Neuron (in vitro differentiated cells): ENCODE measurements at regions not wholly inside any gene's neighbourhood (a gene's known extent, or its start where the extent isn't known, plus 50 kb on each side); places are given as distances from the start of the nearest gene placed in this dataset.
A peak's percentile ranks its signal among the peaks of the same experiment; 100 is the strongest.
"Not testable (repeated sequence)": the region's sequence is repeated elsewhere in the genome, so short reads cannot be mapped to it uniquely, and the experiment has no call there.

Experiments used
- H2AFZ ChIP-seq: one replicate; pipeline ENCODE4 v1.6.1; 2013; ENCODE audit warnings: low read depth, mild to moderate bottlenecking, inconsistent platforms, low read length, moderate library complexity
- H3K27me3 ChIP-seq: one replicate; pipeline ENCODE4 v1.6.1; 2013; ENCODE audit warnings: low read length; ENCODE audit not compliant: insufficient read depth
- H3K36me3 ChIP-seq: one replicate; pipeline ENCODE4 v1.6.1; 2013; ENCODE audit warnings: low read length; ENCODE audit not compliant: insufficient read depth
- H3K4me1 ChIP-seq: one replicate; pipeline ENCODE4 v1.6.1; 2013; ENCODE audit warnings: low read length; ENCODE audit not compliant: insufficient read depth
- H3K4me3 ChIP-seq: 2 replicates; pipeline ENCODE4 v1.5.1; 2013; ENCODE audit warnings: mild to moderate bottlenecking, low read length, moderate library complexity
- H3K9me3 ChIP-seq: one replicate; pipeline ENCODE4 v1.6.1; 2013; ENCODE audit warnings: low read length

DNA sequence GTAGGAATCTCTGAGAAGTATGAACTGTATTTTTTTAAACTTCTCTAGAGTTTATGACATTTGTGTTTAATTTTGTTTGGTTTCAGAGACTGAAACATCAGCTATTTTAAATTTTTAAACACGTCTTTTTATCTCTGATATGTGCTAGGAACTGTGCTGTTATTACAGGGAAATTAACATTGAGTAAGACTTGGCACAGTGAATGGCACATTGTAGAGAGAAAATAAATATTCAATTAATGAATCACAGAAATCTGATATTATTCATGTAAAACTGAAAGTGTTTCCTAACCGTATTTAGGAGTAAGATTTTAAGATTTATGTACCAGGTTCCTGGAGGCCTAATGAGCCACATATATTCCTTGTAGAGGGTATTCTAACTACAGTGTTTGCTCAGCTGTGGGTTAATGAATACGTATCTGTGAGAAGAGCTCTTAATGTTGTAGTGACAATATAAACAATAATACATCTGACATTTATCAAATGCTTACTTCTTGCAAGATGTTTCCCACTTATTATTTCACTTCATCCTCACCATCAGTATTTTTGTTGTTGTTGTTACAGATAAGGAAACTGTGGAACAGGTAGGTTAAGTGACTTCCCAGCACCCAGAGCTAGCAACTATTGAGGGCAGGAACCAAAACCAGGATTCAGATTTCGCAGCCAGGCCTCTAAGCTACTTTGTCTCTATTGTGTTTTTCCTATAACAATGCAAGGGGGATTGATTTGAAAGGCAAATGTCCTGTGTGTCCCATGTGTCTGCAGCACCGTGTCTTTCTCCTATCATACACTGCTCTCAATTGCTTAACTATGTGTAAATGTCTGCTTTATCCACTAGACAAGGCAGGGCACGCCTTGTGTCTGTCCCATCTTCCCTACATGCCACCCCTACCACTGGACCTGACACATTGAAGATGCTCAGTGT is 121.1 kb upstream of the FAM9C start:
- Histone ChIP-seq H3K27me3 (no peaks in the 10 kb centered on the region), H3K4me3 (peak overlapping the region; percentile 55), H3K36me3 (no peaks in the 10 kb centered on the region), H3K4me1 (peaks cover 53% of the 10 kb centered on the region), H2AFZ (no peak overlapping the region), H3K9me3 (no peaks in the 10 kb centered on the region)

DNA sequence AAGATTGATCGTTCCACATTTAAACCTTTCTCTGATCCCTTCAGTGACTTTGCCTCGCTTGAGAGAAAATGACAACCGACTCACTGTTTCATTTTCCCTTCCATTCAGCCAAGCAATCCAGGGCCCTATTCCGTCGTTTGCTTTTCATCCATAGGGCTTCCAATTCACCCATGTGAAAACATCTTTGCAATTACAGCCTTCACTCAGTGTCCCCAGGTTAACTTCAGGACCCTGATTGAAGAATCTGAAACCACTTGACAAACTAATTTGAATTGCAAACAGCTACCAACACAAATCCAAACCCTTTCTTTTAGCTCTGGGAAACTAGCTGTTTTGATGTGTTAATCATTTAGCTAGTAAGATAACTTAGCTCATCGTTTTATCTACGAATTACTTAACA is 120.2 kb upstream of the FAM9C start:
- Histone ChIP-seq H2AFZ (no peak overlapping the region), H3K36me3 (no peaks in the 10 kb centered on the region), H3K9me3 (no peaks in the 10 kb centered on the region), H3K4me3 (peak overlapping the region; percentile 55), H3K4me1 (peaks cover 53% of the 10 kb centered on the region), H3K27me3 (no peaks in the 10 kb centered on the region)

DNA sequence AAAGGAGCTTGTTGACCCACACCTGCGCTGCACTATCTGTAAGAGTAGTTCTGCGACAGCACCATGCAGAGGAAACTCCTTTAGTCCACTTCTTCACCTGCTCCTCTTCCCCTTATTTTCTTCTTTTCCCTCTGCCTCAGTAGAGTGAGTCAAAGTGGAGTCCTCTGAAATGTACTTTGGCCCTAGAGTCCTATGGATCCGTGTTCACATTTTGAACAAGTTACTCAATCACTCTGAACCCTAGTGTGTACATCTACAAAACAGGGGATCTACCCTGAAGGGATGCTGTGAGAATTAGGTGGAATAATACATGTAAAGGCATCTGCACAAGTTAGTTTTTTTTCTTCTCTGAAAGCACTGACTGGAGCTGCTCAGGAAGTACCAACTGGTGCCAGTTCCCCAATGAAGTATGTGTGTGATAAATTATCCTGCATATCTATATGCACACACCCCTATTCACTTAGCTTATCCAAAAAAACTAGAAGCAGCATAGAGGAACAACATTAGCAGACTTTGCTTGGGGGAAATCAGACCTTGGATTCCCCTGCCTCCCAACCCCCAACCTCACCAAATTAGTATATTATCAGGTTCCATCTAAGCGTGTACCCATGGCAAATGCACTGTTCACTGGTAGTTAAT is 118.5 kb upstream of the FAM9C start:
- H3K4me1 ChIP-seq: peaks cover 53% of the 10 kb centered on the region
- no peak overlapping the region for H3K4me3 ChIP-seq
- no peaks in the 10 kb centered on the region for H3K36me3 ChIP-seq
- no peaks in the 10 kb centered on the region for H3K27me3 ChIP-seq
- H3K9me3 ChIP-seq: no peaks in the 10 kb centered on the region
- H2AFZ ChIP-seq: no peak overlapping the region

DNA sequence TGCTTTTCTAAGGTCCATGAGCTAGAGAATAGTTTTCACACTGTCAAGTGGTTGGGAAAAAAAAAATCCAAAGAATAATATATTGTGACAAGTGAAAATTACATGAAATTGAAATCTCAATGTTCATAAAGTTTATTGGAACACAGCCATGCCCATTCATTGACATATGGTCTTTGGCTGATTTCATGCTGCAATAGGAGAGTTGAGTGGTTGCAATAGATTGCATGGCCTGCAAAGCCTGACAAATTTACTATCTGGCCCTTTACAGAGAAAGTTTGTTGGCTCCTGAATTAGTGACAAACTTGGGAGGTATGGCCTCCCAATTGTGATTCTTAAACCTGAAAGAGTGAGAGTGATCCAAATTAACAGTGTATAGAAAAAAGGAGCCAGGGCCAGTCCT is 115.5 kb upstream of the FAM9C start:
- Histone ChIP-seq H3K9me3 (no peaks in the 10 kb centered on the region), H3K36me3 (no peaks in the 10 kb centered on the region), H3K4me3 (no peak overlapping the region), H3K4me1 (peaks cover 26% of the 10 kb centered on the region), H3K27me3 (no peaks in the 10 kb centered on the region), H2AFZ (no peak overlapping the region)

DNA sequence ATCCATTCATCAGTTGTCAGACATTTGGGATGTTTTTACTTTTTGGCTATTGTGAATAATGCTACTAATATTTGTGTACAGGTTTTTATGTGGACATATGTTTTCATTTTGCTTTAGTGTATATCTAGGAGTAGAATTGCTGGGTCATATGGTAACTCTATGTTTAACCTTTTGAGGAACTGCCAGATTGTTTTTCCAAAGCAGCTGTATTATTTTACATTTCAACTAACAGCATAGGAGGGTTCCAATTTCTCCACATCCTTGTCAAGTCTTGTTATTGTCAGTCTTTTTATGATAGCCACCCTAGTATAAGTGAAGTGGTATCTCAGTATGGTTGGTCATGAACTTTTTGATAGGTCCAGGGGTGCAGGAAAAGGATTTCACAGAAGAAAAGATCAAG is 114.5 kb upstream of the FAM9C start:
- H3K4me3 ChIP-seq: no peak overlapping the region
- peaks cover 20% of the 10 kb centered on the region for H3K4me1 ChIP-seq
- no peaks in the 10 kb centered on the region for H3K27me3 ChIP-seq
- no peak overlapping the region for H2AFZ ChIP-seq
- H3K9me3 ChIP-seq: peaks cover 1% of the 10 kb centered on the region
- no peaks in the 10 kb centered on the region for H3K36me3 ChIP-seq

DNA sequence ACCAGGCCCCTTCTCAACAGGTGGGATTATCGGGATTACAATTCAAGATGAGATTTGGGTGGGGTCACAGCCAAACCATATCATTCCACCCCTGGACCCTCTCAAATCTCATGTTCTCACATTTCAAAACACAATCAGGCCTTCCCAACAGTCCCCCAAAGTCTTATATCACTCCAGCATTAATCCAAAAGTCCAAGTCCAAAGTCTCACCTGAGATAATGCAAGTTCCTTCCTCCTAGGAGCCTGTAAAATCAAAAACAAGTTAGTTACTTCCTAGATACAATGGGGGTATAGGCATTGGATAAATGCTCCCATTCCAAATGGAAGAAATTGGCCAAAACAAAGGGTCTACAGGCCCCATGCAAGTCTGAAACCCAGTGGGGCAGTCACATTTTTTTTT is 111.1 kb upstream of the FAM9C start:
- not testable (repeated sequence) for H3K4me1 ChIP-seq, H3K27me3 ChIP-seq, H3K9me3 ChIP-seq, H3K36me3 ChIP-seq, H2AFZ ChIP-seq, H3K4me3 ChIP-seq

DNA sequence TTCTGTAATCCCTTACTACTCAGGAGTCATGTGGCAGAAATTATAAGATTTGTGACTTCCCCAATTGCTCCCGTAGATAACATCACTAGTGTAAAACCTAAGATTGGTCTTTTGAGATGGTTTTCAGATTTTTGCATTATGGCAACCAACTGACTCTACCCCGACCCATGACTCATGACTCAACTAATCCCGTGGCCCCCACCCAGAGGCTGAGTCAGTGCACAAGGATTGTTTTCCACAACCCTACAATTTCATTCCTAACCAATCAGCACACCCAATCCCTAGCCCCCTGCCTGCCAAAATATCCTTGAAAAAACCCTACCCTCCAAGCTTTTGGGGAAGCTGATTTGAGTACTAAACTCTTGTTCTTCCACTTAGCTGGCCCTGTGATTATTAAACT is 109.4 kb upstream of the FAM9C start:
- no peak overlapping the region for H3K4me3 ChIP-seq
- peaks cover 8% of the 10 kb centered on the region for H3K9me3 ChIP-seq
- H3K4me1 ChIP-seq: no peaks in the 10 kb centered on the region

DNA sequence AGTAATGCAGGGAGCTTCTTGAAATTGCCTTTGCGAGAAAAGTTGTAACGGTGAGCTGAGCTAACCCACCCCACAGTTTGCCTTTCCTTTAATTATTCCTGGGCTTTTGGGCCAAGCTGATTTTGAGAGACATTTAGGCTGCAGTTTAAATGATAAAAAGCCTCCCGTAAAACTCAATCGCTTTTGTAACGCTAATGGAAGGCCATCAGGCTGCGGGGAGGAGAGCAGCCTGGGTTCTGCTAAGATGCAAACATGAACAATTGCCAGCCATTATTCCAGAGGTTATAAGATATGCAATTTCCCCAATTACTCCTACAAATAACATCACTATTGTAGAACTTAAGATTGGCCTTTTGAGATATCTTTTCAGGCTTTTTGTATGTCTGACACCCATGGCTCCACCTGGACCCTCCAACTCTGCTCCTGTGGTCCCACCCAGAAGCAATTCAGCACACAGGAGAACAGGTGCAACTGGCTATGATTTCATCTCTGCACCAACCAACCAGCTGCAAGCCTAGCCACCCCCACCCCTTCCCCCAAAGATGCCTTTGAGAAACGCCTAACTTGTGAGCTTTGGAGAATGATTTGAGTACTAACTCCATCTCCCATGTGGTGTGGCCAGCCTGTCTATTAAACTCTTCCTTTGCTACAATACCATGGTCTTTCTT is 108.2 kb upstream of the FAM9C start:
- H3K4me1 ChIP-seq: no peaks in the 10 kb centered on the region
- no peak overlapping the region for H3K4me3 ChIP-seq
- no peaks in the 10 kb centered on the region for H3K27me3 ChIP-seq
- no peaks in the 10 kb centered on the region for H3K36me3 ChIP-seq
- peaks cover 8% of the 10 kb centered on the region for H3K9me3 ChIP-seq
- no peak overlapping the region for H2AFZ ChIP-seq

More for the DNA sequence above, 109.4 kb upstream of the FAM9C start:
- no peak overlapping the region for H2AFZ ChIP-seq
- H3K27me3 ChIP-seq: no peaks in the 10 kb centered on the region
- H3K36me3 ChIP-seq: no peaks in the 10 kb centered on the region

DNA sequence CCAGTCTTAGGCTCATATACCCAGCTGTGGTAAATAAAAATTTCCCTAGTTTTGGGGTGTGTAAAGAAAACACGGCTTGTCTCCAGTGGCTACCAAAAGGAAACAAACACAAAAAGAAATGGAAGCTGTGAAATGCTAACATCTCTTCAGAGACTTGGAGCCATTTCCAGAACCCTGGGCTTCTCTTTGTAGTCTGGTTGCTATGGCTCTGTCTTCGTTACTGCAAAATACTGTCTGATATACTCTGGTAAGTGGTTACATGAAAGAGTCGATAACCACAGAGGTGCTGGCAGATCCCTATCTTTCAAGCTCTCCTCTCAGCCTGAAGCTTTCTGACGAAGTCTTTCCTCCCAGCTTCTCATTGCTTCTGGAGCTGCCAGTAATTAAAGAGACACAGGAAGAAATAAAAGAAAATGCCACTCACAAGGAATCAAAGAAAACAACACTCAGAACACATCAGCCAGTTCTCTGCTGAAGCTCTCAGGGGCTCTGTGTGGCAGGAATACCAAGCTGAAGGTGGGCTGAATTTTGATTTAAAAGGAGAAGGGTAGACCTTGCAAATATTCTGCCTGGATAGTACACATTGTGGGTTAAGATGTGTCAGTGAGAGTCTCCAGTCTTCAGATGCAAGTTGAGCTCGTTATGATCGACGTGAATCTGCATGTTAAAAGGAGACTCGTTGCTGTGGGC is 107.6 kb upstream of the FAM9C start:
- no peaks in the 10 kb centered on the region for H3K36me3 ChIP-seq
- no peak overlapping the region for H3K4me3 ChIP-seq
- no peaks in the 10 kb centered on the region for H3K4me1 ChIP-seq

DNA sequence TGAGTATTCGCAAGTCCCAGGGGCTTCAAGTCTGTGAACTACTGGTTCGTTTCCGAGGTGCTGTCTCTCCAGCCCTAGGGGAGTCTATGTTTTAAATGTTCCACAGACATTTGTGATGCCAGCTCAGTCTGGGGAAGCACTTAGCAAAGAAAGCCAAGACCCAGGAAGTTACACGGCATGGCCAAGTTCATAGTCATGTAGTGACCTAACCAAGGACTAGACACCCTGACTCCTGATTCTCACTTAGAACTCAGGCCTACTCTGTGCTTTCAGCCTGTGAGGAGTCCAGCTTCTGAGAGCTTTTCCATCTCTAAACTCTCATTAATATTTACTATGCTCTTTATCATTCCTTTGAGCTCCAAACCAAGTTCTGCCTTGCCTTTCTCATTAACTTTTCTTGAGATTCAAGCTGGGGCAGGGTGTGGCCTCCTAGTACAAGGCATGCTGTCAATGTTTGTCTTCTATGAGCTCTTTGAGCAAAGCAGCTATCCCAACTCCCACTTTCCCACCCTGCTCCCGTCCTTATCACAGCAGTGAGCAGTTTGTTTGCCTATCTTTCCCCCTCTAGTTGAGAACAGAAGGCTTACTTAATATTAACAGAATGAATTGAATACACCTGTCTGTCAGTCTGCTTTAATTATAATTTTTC is 105.4 kb upstream of the FAM9C start:
- Histone ChIP-seq H3K4me1 (no peaks in the 10 kb centered on the region), H3K27me3 (no peaks in the 10 kb centered on the region), H2AFZ (no peak overlapping the region), H3K36me3 (no peaks in the 10 kb centered on the region), H3K9me3 (peaks cover 13% of the 10 kb centered on the region), H3K4me3 (no peak overlapping the region)

More for the DNA sequence above, 107.6 kb upstream of the FAM9C start:
- Histone ChIP-seq H3K9me3 (peaks cover 8% of the 10 kb centered on the region), H3K27me3 (no peaks in the 10 kb centered on the region), H2AFZ (no peak overlapping the region)

DNA sequence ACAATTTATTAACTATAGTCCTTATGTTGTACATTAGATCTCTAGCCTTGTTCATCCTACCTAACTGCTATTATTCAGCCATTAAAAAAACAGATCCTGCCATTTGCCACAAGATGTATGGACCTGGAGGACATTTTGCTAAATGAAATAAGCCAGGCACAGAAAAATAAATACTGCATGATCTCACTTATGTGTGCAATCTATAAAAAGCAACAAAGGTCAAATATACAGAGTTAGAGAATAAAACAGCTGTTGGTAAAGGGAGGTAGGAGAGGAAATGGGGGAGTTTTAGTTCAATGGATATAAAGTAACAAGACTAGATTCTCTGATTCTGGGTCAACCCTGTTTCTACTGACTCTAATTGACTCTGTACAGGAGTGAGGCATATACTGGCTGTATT is 103.3 kb upstream of the FAM9C start:
- Histone ChIP-seq H2AFZ (no peak overlapping the region), H3K9me3 (peaks cover 5% of the 10 kb centered on the region), H3K36me3 (no peaks in the 10 kb centered on the region), H3K27me3 (no peaks in the 10 kb centered on the region), H3K4me1 (no peaks in the 10 kb centered on the region), H3K4me3 (no peak overlapping the region)

DNA sequence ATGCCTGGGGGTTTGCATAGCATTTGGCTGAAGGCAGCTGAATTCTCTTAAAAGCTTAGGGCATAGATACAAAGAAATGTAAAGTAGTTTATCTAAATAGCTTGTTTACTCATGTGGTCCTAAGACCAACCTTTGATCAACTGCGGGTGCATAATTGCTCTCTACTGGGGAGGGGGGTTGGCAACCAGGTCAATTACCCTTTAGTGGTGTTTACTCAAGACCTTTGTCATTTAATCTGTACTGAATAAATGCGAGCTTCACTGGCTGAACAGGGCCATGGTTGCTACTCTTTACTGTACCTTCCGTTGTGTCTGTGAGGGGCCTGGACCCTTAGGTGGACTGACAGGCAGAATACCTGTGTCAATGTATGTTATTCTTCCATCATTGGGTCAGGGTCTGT is 102.7 kb upstream of the FAM9C start:
- no peaks in the 10 kb centered on the region for H3K4me1 ChIP-seq
- no peaks in the 10 kb centered on the region for H3K27me3 ChIP-seq
- no peak overlapping the region for H3K4me3 ChIP-seq
- H3K9me3 ChIP-seq: peaks cover 5% of the 10 kb centered on the region
- no peak overlapping the region for H2AFZ ChIP-seq
- no peaks in the 10 kb centered on the region for H3K36me3 ChIP-seq
